Ovary (tissue), 3 donors: ENCODE measurements at regions not wholly inside any gene's neighbourhood (a gene's known extent, or its start where the extent isn't known, plus 50 kb on each side); places are given as distances from the start of the nearest gene placed in this dataset.

Source experiments
- POLR2A ChIP-seq: fragments of 450-650 bp; IDR thresholded peaks from one replicate; pipeline ENCODE4 v1.6.1; 2017; ENCODE audit warnings: antibody characterized with exemption, mild to moderate bottlenecking, moderate library complexity
- TF ChIP-seq, protein P1 (sequence below), 3 donors: fragments of 450-650 bp in 2 of 3; fragments of 200-600 bp in 1 of 3; IDR thresholded peaks; one replicate each; pipeline versions ENCODE4 v1.5.1 to v1.8.0; 2016 to 2022; ENCODE audit warnings: antibody characterized with exemption in 3 of 3, mild to moderate bottlenecking in 1 of 3
- donor health status: DM: no; HTN: no; CAD: no.

DNA sequence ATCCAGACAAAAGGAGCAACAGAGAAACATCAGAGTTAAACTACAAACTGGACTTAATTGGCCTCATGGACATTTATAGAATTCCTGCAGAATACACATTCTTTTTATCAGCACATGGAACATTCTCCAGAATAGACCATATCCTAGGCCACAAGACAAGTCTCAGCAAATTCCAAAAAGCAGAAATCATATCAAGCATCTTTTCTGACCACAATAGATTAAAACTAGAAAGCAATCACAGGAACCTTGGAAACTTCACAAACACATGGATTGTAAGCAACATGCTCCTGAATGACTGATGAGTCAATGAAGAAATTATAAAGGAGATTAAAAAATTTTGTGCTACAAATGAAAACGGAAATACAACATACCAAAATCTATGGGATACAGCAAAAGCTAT is 526.7 kb downstream of the PCDH7 start:
- TF ChIP-seq, protein P1, sequence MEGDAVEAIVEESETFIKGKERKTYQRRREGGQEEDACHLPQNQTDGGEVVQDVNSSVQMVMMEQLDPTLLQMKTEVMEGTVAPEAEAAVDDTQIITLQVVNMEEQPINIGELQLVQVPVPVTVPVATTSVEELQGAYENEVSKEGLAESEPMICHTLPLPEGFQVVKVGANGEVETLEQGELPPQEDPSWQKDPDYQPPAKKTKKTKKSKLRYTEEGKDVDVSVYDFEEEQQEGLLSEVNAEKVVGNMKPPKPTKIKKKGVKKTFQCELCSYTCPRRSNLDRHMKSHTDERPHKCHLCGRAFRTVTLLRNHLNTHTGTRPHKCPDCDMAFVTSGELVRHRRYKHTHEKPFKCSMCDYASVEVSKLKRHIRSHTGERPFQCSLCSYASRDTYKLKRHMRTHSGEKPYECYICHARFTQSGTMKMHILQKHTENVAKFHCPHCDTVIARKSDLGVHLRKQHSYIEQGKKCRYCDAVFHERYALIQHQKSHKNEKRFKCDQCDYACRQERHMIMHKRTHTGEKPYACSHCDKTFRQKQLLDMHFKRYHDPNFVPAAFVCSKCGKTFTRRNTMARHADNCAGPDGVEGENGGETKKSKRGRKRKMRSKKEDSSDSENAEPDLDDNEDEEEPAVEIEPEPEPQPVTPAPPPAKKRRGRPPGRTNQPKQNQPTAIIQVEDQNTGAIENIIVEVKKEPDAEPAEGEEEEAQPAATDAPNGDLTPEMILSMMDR (IDR thresholded peaks at IDR 0.05), result no peak
- TF ChIP-seq POLR2A, result no peak
